H9 (cell line): ENCODE measurements at regions not wholly inside any gene's neighbourhood (a gene's known extent, or its start where the extent isn't known, plus 50 kb on each side); places are given as distances from the start of the nearest gene placed in this dataset.

Source experiments
- DNase-seq: peaks from one replicate; pipeline ENCODE4 v3.0.0-alpha.2; 2017
- H2AFZ ChIP-seq: one replicate; pipeline ENCODE4 v1.6.1; 2013; ENCODE audit warnings: mild to moderate bottlenecking, low read length, control low read depth, moderate library complexity
- H2AK5ac ChIP-seq: 2 replicates; pipeline ENCODE4 v1.6.1; 2013; ENCODE audit warnings: low read length, control low read depth, mixed read lengths; ENCODE audit not compliant: insufficient read length
- H2BK120ac ChIP-seq: one replicate; pipeline ENCODE4 v1.6.1; 2013; ENCODE audit warnings: low read depth, mild to moderate bottlenecking, low read length, control low read depth, inconsistent platforms; ENCODE audit not compliant: poor library complexity, severe bottlenecking
- H2BK12ac ChIP-seq: 2 replicates; pipeline ENCODE4 v1.6.1; 2013; ENCODE audit warnings: low read length, control low read depth, mixed read lengths, low read depth; ENCODE audit not compliant: insufficient read length
- H2BK15ac ChIP-seq: 2 replicates; pipeline ENCODE4 v1.6.1; 2013; ENCODE audit warnings: low read depth, low read length, control low read depth
- H2BK20ac ChIP-seq: one replicate; pipeline ENCODE4 v1.6.1; 2013; ENCODE audit warnings: low read depth, mild to moderate bottlenecking, low read length, control low read depth, inconsistent platforms; ENCODE audit not compliant: poor library complexity, severe bottlenecking
- H2BK5ac ChIP-seq: 2 replicates; pipeline ENCODE4 v1.6.1; 2013; ENCODE audit warnings: low read length, control low read depth, mixed read lengths; ENCODE audit not compliant: insufficient read length
- H3K14ac ChIP-seq: 2 replicates; pipeline ENCODE4 v1.6.1; 2013; ENCODE audit warnings: low read length, control low read depth; ENCODE audit not compliant: insufficient read depth
- H3K18ac ChIP-seq: 2 replicates; pipeline ENCODE4 v1.6.1; 2013; ENCODE audit warnings: low read depth, mild to moderate bottlenecking, mixed read lengths, low read length, control low read depth; ENCODE audit not compliant: insufficient read length
- H3K23ac ChIP-seq: 2 replicates; pipeline ENCODE4 v1.6.1; 2013; ENCODE audit warnings: low read length, control low read depth, mixed read lengths, low read depth; ENCODE audit not compliant: insufficient read length
- H3K23me2 ChIP-seq: 2 replicates; pipeline ENCODE4 v1.6.1; 2013; ENCODE audit warnings: low read depth, mild to moderate bottlenecking, mixed read lengths, low read length, control low read depth; ENCODE audit not compliant: insufficient read length, poor library complexity, severe bottlenecking
- H3K27ac ChIP-seq: 2 replicates; pipeline ENCODE4 v1.5.1; 2013; ENCODE audit warnings: low read length, control low read depth, mixed read lengths, low read depth; ENCODE audit not compliant: insufficient read length
- H3K27me3 ChIP-seq: 2 replicates; pipeline ENCODE4 v1.6.1; 2013; ENCODE audit warnings: low read length, control low read depth, inconsistent platforms; ENCODE audit not compliant: insufficient read depth
- H3K4ac ChIP-seq: 2 replicates; pipeline ENCODE4 v1.6.1; 2013; ENCODE audit warnings: low read depth, mild to moderate bottlenecking, control low read depth, inconsistent platforms, low read length, moderate library complexity
- H3K4me1 ChIP-seq: 2 replicates; pipeline ENCODE4 v1.6.1; 2013; ENCODE audit warnings: low read length, control low read depth, inconsistent platforms; ENCODE audit not compliant: insufficient read depth
- H3K4me2 ChIP-seq: 2 replicates; pipeline ENCODE4 v1.6.1; 2013; ENCODE audit warnings: low read length, control low read depth, mixed read lengths; ENCODE audit not compliant: insufficient read length, insufficient read depth
- H3K56ac ChIP-seq: 2 replicates; pipeline ENCODE4 v1.6.1; 2013; ENCODE audit warnings: low read depth, mild to moderate bottlenecking, mixed read lengths, low read length, control low read depth; ENCODE audit not compliant: insufficient read length
- H3K79me1 ChIP-seq: 2 replicates; pipeline ENCODE4 v1.6.1; 2013; ENCODE audit warnings: low read depth, mild to moderate bottlenecking, moderate library complexity, low read length, control low read depth, inconsistent platforms; ENCODE audit not compliant: insufficient read depth, poor library complexity, severe bottlenecking
- H3K79me2 ChIP-seq: 2 replicates; pipeline ENCODE4 v1.6.1; 2013; ENCODE audit warnings: low read length, control low read depth, inconsistent platforms; ENCODE audit not compliant: insufficient read depth
- H3K9ac ChIP-seq: 2 replicates; pipeline ENCODE4 v1.6.1; 2013; ENCODE audit warnings: low read length, control low read depth, mixed read lengths; ENCODE audit not compliant: insufficient read length; ENCODE audit errors: extremely low read depth
- H3K9me3 ChIP-seq: one replicate; pipeline ENCODE4 v1.6.1; 2013; ENCODE audit warnings: low read depth, low read length, inconsistent platforms; ENCODE audit not compliant: control insufficient read depth
- H3T11ph ChIP-seq: one replicate; pipeline ENCODE4 v1.6.1; 2013; ENCODE audit warnings: mild to moderate bottlenecking, low read length, control low read depth, inconsistent platforms
- H4K20me1 ChIP-seq: one replicate; pipeline ENCODE4 v1.6.1; 2013; ENCODE audit not compliant: control insufficient read depth, insufficient read length, insufficient read depth
- H4K5ac ChIP-seq: 2 replicates; pipeline ENCODE4 v1.6.1; 2013; ENCODE audit warnings: low read depth, mild to moderate bottlenecking, mixed read lengths, low read length, control low read depth; ENCODE audit not compliant: insufficient read length
- H4K8ac ChIP-seq: replicated peaks from 2 replicates; pipeline ENCODE4 v1.6.1; 2013; ENCODE audit warnings: low read length, control low read depth, mixed read lengths, low read depth; ENCODE audit not compliant: insufficient read length
- H4K91ac ChIP-seq: 2 replicates; pipeline ENCODE4 v1.6.1; 2013; ENCODE audit warnings: low read depth, mild to moderate bottlenecking, moderate library complexity, mixed read lengths, low read length, control low read depth; ENCODE audit not compliant: insufficient read length
- H3K27ac Mint-ChIP-seq, 3 experiments: 2 replicates in 2 of 3; 3 replicates in 1 of 3; pipeline ENCODE4 v1.8.0; 2020 to 2021; ENCODE audit warnings: mixed read lengths in 3 of 3, mild to moderate bottlenecking in 1 of 3, moderate library complexity in 1 of 3
- H3K27me3 Mint-ChIP-seq: 2 replicates; pipeline ENCODE4 v1.8.0; 2021; ENCODE audit warnings: low read depth, mild to moderate bottlenecking, moderate library complexity, mixed read lengths
- H3K36me3 Mint-ChIP-seq, 3 experiments: 2 replicates in 2 of 3; 3 replicates in 1 of 3; pipeline ENCODE4 v1.8.0; 2020 to 2021; ENCODE audit warnings: low read depth in 3 of 3, mixed read lengths in 3 of 3; ENCODE audit not compliant: insufficient read depth in 1 of 3
- H3K4me1 Mint-ChIP-seq, 2 experiments: 2 replicates each; pipeline ENCODE4 v1.8.0; 2020; ENCODE audit warnings: mixed read lengths in 2 of 2
- H3K4me3 Mint-ChIP-seq, 2 experiments: 2 replicates in 1 of 2; 3 replicates in 1 of 2; pipeline ENCODE4 v1.8.0; 2020 to 2021; ENCODE audit warnings: mild to moderate bottlenecking in 2 of 2, mixed read lengths in 2 of 2, moderate library complexity in 1 of 2
- H3K9me3 Mint-ChIP-seq, 2 experiments: 2 replicates in 1 of 2; 3 replicates in 1 of 2; pipeline ENCODE4 v1.8.0; 2020; ENCODE audit warnings: mild to moderate bottlenecking in 2 of 2, mixed read lengths in 2 of 2, moderate library complexity in 1 of 2
- CTCF ChIP-seq: fragments of 200-600 bp; sonication (generic); conservative IDR thresholded peaks from 3 replicates; pipeline ENCODE4 v1.8.0; 2021; ENCODE audit warnings: antibody characterized with exemption, mild to moderate bottlenecking
- WGBS: extraction: QIAGEN DNeasy Blood & Tissue Kit; methylation state at CpG from one replicate; pipeline ENCODE4 v1.1.7; 2013; ENCODE audit warnings: missing lambda C conversion rate, low lambda C conversion rate, mixed read lengths; ENCODE audit not compliant: insufficient read length; ENCODE audit errors: extremely low coverage; 5-methylcytosine and 5-hydroxymethylcytosine counted together

- Histone ChIP-seq H3K79me1 (no peaks in the 10 kb centered on the region), H4K91ac (no peak overlapping the region), H2AK5ac (no peak overlapping the region), H3K18ac (no peak overlapping the region), H2BK15ac (no peak overlapping the region), H2AFZ (no peak overlapping the region), H3K4me2 (no peak overlapping the region), H3K23ac (no peak overlapping the region), H3K27ac (no peak overlapping the region), H4K5ac (no peak overlapping the region), H2BK5ac (no peak overlapping the region), H3K4me1 (no peaks in the 10 kb centered on the region), H3K27me3 (no peaks in the 10 kb centered on the region), H3K9ac (no peak overlapping the region), H3K4ac (no peak overlapping the region), H2BK120ac (no peak overlapping the region), H3K56ac (no peak overlapping the region), H3K79me2 (no peaks in the 10 kb centered on the region), H3K9me3 (no peaks in the 10 kb centered on the region), H3T11ph (no peak overlapping the region), H4K8ac (no peak overlapping the region), H4K20me1 (no peaks in the 10 kb centered on the region), H2BK12ac (no peak overlapping the region), H3K23me2 (no peaks in the 10 kb centered on the region), H2BK20ac (no peak overlapping the region), H3K14ac (no peak overlapping the region)
- peaks cover 2 to 19% (median 5%) of the 10 kb centered on the region in 3 experiments; a peak in 6 of 7 replicates for H3K36me3 Mint-ChIP-seq
- H3K27me3 Mint-ChIP-seq: peaks cover 7% of the 10 kb centered on the region
- H3K4me3 Mint-ChIP-seq: no peak overlapping the region
- no peak for DNase-seq
- H3K4me1 Mint-ChIP-seq: no peaks in the 10 kb centered on the region
- no peak overlapping the region for H3K27ac Mint-ChIP-seq
- H3K9me3 Mint-ChIP-seq: peaks cover 14 to 25% of the 10 kb centered on the region in 2 experiments
- no CpG with 5 or more reads among the region's 4 CpGs for WGBS
- no peak for TF ChIP-seq CTCF
Measured at GRCh38 chr13:97866346-97866745, 87.1 kb upstream of the IPO5 start.
